ENCODE measurements at regions not wholly inside any gene's neighbourhood (a gene's known extent, or its start where the extent isn't known, plus 50 kb on each side); places are given as distances from the start of the nearest gene placed in this dataset.
"Not testable (repeated sequence)": the region's sequence is repeated elsewhere in the genome, so short reads cannot be mapped to it uniquely, and the experiment has no call there.

DNA sequence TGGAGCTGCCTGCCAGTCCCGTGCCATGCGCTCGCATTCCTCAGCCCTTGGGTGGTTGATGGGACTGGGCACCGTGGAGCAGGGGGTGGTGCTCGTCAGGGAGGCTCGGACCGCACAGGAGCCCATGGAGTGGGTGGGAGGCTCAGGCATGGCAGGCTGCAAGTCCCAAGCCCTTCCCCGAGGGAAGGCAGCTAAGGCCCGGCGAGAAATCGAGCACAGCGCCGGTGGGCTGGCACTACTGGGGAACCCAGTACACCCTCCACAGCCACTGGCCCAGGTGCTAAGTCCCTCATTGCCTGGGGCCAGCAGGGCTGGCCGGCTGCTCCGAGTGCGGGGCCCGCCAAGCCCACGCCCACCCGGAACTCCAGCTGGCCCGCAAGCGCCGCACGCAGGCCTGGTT is 118.2 kb upstream of the TOP1 start:
- H2AFZ ChIP-seq (ENCODE audit: insufficient read depth, low read depth, low read length, poor library complexity, severe bottlenecking); H3K4me1 ChIP-seq (ENCODE audit: control insufficient read depth in 2 of 2, insufficient read depth in 2 of 2, low read length in 2 of 2); H3K4me3 Mint-ChIP-seq; H3K36me3 ChIP-seq (replicated peaks in 1 of 2; ENCODE audit: control extremely low read depth in 1 of 2, control insufficient read depth in 1 of 2, extremely low read depth in 1 of 2, insufficient read depth in 2 of 2, low read length in 1 of 2); H3K4me2 ChIP-seq (replicated peaks; ENCODE audit: low read depth, low read length, poor library complexity, severe bottlenecking); H3K9ac ChIP-seq (ENCODE audit: low read length); H3K9me3 Mint-ChIP-seq (ENCODE audit: insufficient read depth); CTCF ChIA-PET; H3K27me3 Mint-ChIP-seq; intact Hi-C loops (cut with micrococcal nuclease); H3K27ac ChIP-seq (ENCODE audit: low read length in 2 of 2); H4K20me1 ChIP-seq (ENCODE audit: control insufficient read depth, insufficient read depth, low read length, poor library complexity, severe bottlenecking); H3K27ac Mint-ChIP-seq; H3K79me2 ChIP-seq (ENCODE audit: control insufficient read depth, insufficient read depth, low read length); H3K4me1 Mint-ChIP-seq; H3K4me3 ChIP-seq (ENCODE audit: control extremely low read depth in 1 of 5, extremely low read depth in 1 of 5, insufficient read depth in 1 of 5, low read depth in 2 of 5, low read length in 4 of 5); ATAC-seq (ENCODE audit: low read depth); POLR2A ChIA-PET; DNase-seq; H3K27me3 ChIP-seq (replicated peaks in 1 of 4; ENCODE audit: control extremely low read depth in 1 of 4, control insufficient read depth in 3 of 4, insufficient read depth in 4 of 4, low read length in 3 of 4): not testable (repeated sequence)
- WGBS (ENCODE audit: insufficient coverage), result 96% methylated on average over 22 of the region's 23 CpGs
- H3K9me3 ChIP-seq (ENCODE audit: control extremely low read depth in 1 of 3, control insufficient read depth in 2 of 3, insufficient read depth in 1 of 3, low read length in 2 of 3), result peaks cover 0 to 14% (median 2%) of the 10 kb centered on the region in 3 donors

- H3K27ac ChIP-seq (ENCODE audit: low read length in 2 of 2); POLR2A ChIA-PET; intact Hi-C loops (cut with micrococcal nuclease); CTCF ChIA-PET; H3K4me3 ChIP-seq (ENCODE audit: control extremely low read depth in 1 of 5, extremely low read depth in 1 of 5, insufficient read depth in 1 of 5, low read depth in 2 of 5, low read length in 4 of 5); H3K79me2 ChIP-seq (ENCODE audit: control insufficient read depth, insufficient read depth, low read length); H3K4me2 ChIP-seq (replicated peaks; ENCODE audit: low read depth, low read length, poor library complexity, severe bottlenecking); H3K4me1 ChIP-seq (ENCODE audit: control insufficient read depth in 2 of 2, insufficient read depth in 2 of 2, low read length in 2 of 2); H2AFZ ChIP-seq (ENCODE audit: insufficient read depth, low read depth, low read length, poor library complexity, severe bottlenecking); H3K36me3 ChIP-seq (replicated peaks in 1 of 2; ENCODE audit: control extremely low read depth in 1 of 2, control insufficient read depth in 1 of 2, extremely low read depth in 1 of 2, insufficient read depth in 2 of 2, low read length in 1 of 2); DNase-seq; H3K9me3 Mint-ChIP-seq (ENCODE audit: insufficient read depth); H3K9ac ChIP-seq (ENCODE audit: low read length); H3K27me3 Mint-ChIP-seq; H3K4me1 Mint-ChIP-seq; H3K9me3 ChIP-seq (ENCODE audit: control extremely low read depth in 1 of 3, control insufficient read depth in 2 of 3, insufficient read depth in 1 of 3, low read length in 2 of 3); H4K20me1 ChIP-seq (ENCODE audit: control insufficient read depth, insufficient read depth, low read length, poor library complexity, severe bottlenecking); H3K27me3 ChIP-seq (replicated peaks in 1 of 4; ENCODE audit: control extremely low read depth in 1 of 4, control insufficient read depth in 3 of 4, insufficient read depth in 4 of 4, low read length in 3 of 4); H3K4me3 Mint-ChIP-seq; ATAC-seq (ENCODE audit: low read depth); H3K27ac Mint-ChIP-seq: not testable (repeated sequence)
- 98% methylated on average over 27 of the region's 27 CpGs for WGBS (ENCODE audit: insufficient coverage)
These were observed 117.5 kb upstream of the TOP1 start for GRCh38 chr20:40911152-40911551.

Data from B cell (primary cell).